NCI-H345 treated with DMSO at 0.1 percent for 48 hours (cell line): ENCODE measurements at regions not wholly inside any gene's neighbourhood (a gene's known extent, or its start where the extent isn't known, plus 50 kb on each side); places are given as distances from the start of the nearest gene placed in this dataset.

ENCODE experiments used
- DNase-seq: peaks from one replicate; lab custom pipeline; 2025; ENCODE audit not compliant: unreplicated experiment; lab: John Stamatoyannopoulos, UW

DNA sequence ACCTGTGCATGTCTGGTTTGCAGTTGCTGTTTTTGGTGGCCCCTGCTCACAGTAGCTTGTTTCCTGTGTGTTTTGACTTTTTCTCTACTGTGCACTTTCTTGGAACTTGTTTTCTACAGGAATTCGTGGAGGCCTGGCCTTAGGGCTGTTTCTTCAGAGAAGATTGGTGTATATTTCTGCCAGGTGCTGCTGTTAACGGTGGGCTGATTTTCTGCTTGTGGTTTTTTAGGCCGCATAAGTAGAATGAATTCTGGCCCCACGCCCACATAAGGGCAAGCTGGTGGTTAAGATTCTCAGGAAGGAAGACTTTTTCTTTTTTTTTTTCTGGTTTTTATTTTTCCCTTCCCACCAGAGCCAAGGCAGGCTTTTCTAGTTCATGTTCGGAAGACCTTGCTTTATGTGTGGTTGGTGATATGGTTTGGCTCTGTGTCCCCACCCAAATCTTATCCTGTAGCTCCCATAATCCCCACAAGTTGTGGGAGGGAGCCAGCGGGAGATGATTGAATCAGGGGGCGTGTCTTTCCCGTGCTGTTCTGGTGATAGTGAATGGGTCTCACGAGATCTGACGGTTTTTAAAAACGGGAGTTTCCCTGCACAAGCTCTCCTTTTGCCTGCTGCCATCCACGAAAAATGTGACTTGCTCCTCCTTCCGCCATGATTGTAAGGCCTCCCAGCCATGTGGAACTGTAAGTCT, 71.5 kb upstream of the DISP3 start:
- DNase-seq = no peak

DNA sequence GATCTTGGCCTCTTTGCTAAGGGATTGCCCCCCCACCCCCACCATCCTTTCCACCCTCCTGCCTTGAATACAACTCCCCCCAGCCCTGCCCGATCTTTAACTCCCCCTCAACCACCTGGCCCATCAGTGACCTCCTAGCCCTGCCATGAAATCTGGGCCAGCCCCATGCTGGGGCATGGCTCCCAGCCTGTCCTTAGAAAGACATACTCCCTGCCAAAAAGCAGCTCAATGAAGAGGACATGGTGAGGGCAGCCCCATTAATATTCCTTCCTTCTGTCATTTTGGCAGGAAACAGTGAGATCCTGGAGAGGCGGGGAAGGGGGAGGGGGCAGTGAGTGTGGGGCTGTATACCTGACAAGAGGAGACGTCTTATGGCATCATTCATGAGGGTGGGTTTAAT, 66.8 kb upstream of the DISP3 start:
- no peak for DNase-seq

DNA sequence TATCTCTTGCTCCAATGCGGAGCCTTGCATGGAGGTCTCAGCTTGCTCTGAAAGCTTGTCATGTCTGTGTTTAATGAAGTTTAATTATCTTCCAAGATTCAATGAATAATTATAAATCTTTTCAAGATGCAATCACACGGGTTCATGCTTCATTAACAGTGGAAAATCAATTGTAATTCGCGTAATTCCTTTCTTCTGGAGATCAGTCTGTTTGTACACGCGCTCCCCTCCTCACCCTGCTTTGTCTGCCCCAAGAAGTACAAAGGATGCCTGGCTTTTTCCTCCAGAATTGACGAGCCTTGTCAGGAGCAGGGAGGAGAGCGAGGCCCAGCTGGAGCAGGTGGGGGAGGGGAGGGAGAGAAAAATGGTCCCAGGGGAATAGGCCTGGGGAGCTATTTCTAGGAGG, 65.0 kb upstream of the DISP3 start:
- DNase-seq = no peak

DNA sequence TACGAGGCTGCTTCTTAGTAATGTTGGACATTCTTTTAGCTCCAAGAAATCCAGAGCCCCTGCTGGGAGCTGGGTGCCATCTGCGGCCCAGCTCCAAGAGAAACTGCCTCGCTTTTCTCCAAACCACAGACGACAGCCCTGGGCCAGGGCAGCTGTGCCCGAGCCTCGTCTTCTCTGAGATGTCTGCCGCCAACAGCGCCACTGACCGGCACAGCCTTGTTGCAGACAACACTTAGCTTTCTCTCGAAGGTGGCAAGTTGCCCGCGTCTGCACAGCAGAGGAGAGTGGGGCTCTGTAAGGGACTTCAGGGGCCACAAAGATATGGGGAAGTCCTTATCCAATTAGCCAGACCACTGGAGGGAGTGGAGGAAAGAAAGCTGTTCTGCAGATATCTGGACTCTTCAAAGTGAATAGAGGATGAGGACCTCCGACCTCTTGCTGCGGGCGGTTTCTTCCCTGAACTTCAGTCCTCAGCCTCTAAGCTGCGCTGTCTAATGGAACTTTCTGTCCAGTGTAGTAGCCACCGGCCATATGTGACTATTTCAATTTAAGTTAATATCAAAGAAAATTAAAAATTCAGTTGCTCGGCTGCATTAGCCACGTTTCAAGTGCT, 63.9 kb upstream of the DISP3 start:
- no peak for DNase-seq

DNA sequence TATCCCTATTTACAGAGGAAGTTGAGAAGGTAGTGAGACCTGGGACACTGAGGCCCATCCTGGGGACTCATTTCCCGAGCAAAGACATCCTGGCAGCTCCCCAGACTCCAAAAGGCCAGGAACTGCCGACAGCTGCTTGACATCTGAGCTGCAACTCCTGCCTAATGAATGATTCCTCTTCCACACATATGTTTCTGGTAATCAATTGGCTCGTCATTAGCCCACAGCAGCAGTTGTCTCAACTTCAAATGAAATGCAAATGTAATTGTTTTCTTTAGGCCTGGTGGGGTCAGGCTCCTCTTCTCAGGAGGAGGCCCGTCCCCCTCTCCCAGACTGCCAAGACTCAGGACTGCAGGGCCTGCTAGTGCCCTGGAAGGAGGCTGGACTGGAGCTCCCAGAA, 61.8 kb upstream of the DISP3 start:
- no peak for DNase-seq

DNA sequence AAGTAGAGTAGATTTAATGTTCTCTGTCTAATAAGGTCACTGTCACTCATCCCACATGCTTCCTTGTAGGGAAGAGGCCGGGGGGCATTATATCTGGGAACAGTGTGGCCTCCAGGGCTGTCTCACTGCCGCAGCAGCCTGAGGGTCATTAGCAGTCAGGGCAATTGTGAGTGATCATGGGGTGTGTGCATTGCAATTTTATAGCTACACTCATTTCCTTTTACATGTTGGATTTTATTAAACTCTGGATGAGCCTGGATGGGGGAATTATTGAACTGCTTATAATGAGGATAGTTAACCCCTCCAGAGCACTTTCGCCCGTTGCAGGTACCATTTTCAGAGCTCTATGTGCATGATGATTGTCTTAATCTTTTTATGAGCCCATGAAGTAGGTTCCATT, 60.9 kb upstream of the DISP3 start:
- DNase-seq = no peak

DNA sequence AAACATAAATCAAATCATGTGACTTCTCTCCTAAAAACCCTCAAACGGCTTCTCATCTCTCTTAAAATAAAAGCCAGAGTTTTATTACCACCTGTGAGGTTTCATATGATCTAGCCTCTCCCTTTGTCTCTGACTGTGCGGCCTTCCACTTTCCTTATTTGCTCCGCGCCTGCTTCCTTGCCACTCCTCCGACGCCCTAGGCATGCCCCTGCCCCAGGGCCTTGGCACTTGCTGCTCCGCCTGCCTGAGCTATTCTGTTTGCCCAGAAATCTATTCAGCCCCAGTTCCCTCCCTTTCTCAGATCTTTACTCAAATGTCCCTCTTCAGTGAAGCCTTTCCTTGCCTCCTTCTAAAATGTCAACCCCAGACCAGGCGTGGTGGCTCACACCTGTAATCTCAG, 57.5 kb upstream of the DISP3 start:
- no peak for DNase-seq

DNA sequence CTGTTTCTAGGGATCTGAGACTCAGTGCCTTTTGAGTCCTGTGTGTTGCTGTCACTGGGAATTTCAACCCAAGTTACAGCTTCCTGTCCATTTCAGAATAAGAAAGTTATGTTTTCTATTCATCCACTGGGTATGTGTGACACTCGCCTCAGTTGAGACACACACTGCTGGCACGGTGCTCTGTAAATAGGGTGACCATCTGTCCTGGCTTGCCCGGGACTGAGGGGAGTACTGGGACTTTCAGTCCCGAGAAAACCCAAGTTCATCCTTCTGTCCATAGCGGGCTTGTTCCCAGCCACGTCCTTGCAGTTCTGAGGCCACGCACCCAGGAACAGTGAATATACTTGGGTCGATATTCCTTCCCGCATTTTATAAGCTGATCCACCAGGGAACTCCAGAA, 56.3 kb upstream of the DISP3 start:
- DNase-seq = no peak

DNA sequence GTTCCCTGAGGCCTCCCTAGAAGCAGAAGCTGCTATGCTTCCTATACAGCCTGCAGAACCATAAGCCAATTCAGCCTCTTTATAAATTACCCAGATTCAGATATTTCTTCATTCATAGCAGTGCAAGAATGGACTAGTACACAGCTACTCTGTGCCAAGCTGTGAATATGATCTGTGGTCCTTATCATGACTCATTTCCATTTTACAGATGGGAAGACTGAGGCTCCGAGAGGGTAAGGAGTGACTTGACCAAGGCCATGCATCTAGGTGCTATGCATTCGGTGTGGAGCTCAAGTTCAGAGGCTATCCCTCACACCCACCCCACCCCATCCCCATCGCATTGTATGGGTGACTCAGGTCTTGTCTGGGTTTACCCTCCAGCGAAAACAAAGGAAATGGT, 52.3 kb upstream of the DISP3 start:
- DNase-seq = no peak

DNA sequence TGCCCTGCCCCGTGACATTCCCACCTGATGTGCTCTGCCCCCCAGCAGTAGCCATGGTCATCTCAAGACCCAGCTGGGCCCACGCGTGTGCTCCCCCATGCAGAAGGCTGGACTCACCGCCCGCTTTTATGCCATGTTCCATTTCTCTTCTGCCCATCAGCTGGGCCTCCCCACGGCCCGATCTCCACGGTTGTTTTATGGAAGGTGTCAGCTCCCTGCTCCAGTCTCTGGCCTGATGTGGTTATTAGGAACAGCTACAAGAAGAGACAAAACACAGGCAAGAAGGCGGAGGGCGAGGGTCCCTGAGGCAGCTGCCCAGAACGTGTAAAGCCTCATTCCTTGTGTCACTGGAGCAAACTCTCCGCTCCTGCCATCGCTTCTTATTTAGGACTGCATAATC, 50.2 kb upstream of the DISP3 start:
- DNase-seq = no peak
